Activated naive CD4-positive, alpha-beta T cell treated with anti-CD3 and anti-CD28 coated beads for 36 hours (primary cell): ENCODE measurements at regions not wholly inside any gene's neighbourhood (a gene's known extent, or its start where the extent isn't known, plus 50 kb on each side); places are given as distances from the start of the nearest gene placed in this dataset.

Experiments used
- CTCF ChIA-PET: fragments of 350-600 bp; sonication (Branson Sonifier 250); formaldehyde crosslinking; loops from one replicate; lab custom pipeline; 2021; ENCODE audit warnings: antibody characterized with exemption; lab: Charles Lee
- DNase-seq: peaks from one replicate; pipeline ENCODE4 v3.0.0-alpha.2; 2020
- H3K27ac Mint-ChIP-seq: one replicate; pipeline ENCODE4 v1.8.0; 2021; ENCODE audit warnings: mild to moderate bottlenecking, mixed read lengths
- H3K27me3 Mint-ChIP-seq: one replicate; pipeline ENCODE4 v1.8.0; 2021; ENCODE audit warnings: low read depth, mixed read lengths
- H3K36me3 Mint-ChIP-seq: one replicate; pipeline ENCODE4 v1.8.0; 2021; ENCODE audit warnings: low read depth, mixed read lengths
- H3K4me1 Mint-ChIP-seq: one replicate; pipeline ENCODE4 v1.8.0; 2021; ENCODE audit warnings: low read depth, mixed read lengths
- H3K4me3 Mint-ChIP-seq: one replicate; pipeline ENCODE4 v1.8.0; 2021; ENCODE audit warnings: mild to moderate bottlenecking, moderate library complexity, mixed read lengths
- H3K9me3 Mint-ChIP-seq: one replicate; pipeline ENCODE4 v1.8.0; 2021; ENCODE audit warnings: mixed read lengths
- intact Hi-C: fragments of 100-400 bp; cut with micrococcal nuclease; formaldehyde crosslinking; loops from one replicate; pipeline ENCODE4 v1.15.1; 2023

GRCh38 chr11:28690746-28691145, 582.6 kb downstream of the METTL15 start:
- CTCF ChIA-PET = no interaction called here
- Mint-ChIP-seq H3K9me3 (no peaks in the 10 kb centered on the region), H3K4me1 (no peaks in the 10 kb centered on the region), H3K27ac (no peak overlapping the region), H3K27me3 (no peaks in the 10 kb centered on the region), H3K4me3 (no peak overlapping the region), H3K36me3 (no peaks in the 10 kb centered on the region)
- DNase-seq = no peak
- intact Hi-C loops = no loop called here

- Mint-ChIP-seq H3K9me3 (peaks cover 2% of the 10 kb centered on the region), H3K27me3 (no peaks in the 10 kb centered on the region), H3K4me3 (no peak overlapping the region), H3K27ac (no peak overlapping the region), H3K4me1 (no peaks in the 10 kb centered on the region), H3K36me3 (no peaks in the 10 kb centered on the region)
- intact Hi-C loops = no loop called here
- DNase-seq = no peak
- CTCF ChIA-PET = no interaction called here
Observed at GRCh38 chr11:28684011-28684586, 575.9 kb downstream of the METTL15 start.

- no peak overlapping the region for H3K27ac Mint-ChIP-seq
- no peaks in the 10 kb centered on the region for H3K4me1 Mint-ChIP-seq
- CTCF ChIA-PET = no interaction called here
- intact Hi-C loops = no loop called here
- no peak overlapping the region for H3K4me3 Mint-ChIP-seq
- H3K9me3 Mint-ChIP-seq = no peaks in the 10 kb centered on the region
- no peak for DNase-seq
- H3K36me3 Mint-ChIP-seq = no peaks in the 10 kb centered on the region
- H3K27me3 Mint-ChIP-seq = no peaks in the 10 kb centered on the region
Observed at GRCh38 chr11:28679795-28680468, 571.7 kb downstream of the METTL15 start.

GRCh38 chr11:28677721-28678120, 569.5 kb downstream of the METTL15 start:
- no peaks in the 10 kb centered on the region for H3K9me3 Mint-ChIP-seq
- H3K36me3 Mint-ChIP-seq = no peaks in the 10 kb centered on the region
- intact Hi-C loops = no loop called here
- H3K27ac Mint-ChIP-seq = no peak overlapping the region
- no peak for DNase-seq
- CTCF ChIA-PET = no interaction called here
- no peaks in the 10 kb centered on the region for H3K27me3 Mint-ChIP-seq
- H3K4me1 Mint-ChIP-seq = no peaks in the 10 kb centered on the region
- H3K4me3 Mint-ChIP-seq = no peak overlapping the region

- no peak for DNase-seq
- CTCF ChIA-PET = no interaction called here
- Mint-ChIP-seq H3K9me3 (no peaks in the 10 kb centered on the region), H3K27ac (no peak overlapping the region), H3K4me3 (no peak overlapping the region), H3K27me3 (no peaks in the 10 kb centered on the region), H3K36me3 (no peaks in the 10 kb centered on the region), H3K4me1 (no peaks in the 10 kb centered on the region)
- intact Hi-C loops = no loop called here
Observed at GRCh38 chr11:28675183-28675582, 567.0 kb downstream of the METTL15 start.

- CTCF ChIA-PET = no interaction called here
- Mint-ChIP-seq H3K4me3 (no peak overlapping the region), H3K4me1 (no peaks in the 10 kb centered on the region)
Observed at GRCh38 chr11:28674433-28675103, 566.4 kb downstream of the METTL15 start.

GRCh38 chr11:28673691-28674432, 565.7 kb downstream of the METTL15 start:
- Mint-ChIP-seq H3K9me3 (no peaks in the 10 kb centered on the region), H3K27me3 (no peaks in the 10 kb centered on the region), H3K4me1 (no peaks in the 10 kb centered on the region), H3K4me3 (no peak overlapping the region), H3K27ac (no peak overlapping the region), H3K36me3 (no peaks in the 10 kb centered on the region)
- CTCF ChIA-PET = no interaction called here
- DNase-seq = no peak
- intact Hi-C loops = no loop called here

More at GRCh38 chr11:28674433-28675103, 566.4 kb downstream of the METTL15 start:
- Mint-ChIP-seq H3K27me3 (no peaks in the 10 kb centered on the region), H3K36me3 (no peaks in the 10 kb centered on the region), H3K27ac (no peak overlapping the region), H3K9me3 (no peaks in the 10 kb centered on the region)
- DNase-seq = peak; percentile 5
- intact Hi-C loops = no loop called here

- intact Hi-C loops = no loop called here
- DNase-seq = no peak
- Mint-ChIP-seq H3K9me3 (no peaks in the 10 kb centered on the region), H3K4me3 (no peak overlapping the region), H3K4me1 (no peaks in the 10 kb centered on the region), H3K36me3 (no peaks in the 10 kb centered on the region), H3K27ac (no peak overlapping the region), H3K27me3 (no peaks in the 10 kb centered on the region)
- CTCF ChIA-PET = no interaction called here
Observed at GRCh38 chr11:28671274-28671673, 563.1 kb downstream of the METTL15 start.

- no peak for DNase-seq
- CTCF ChIA-PET = no interaction called here
- Mint-ChIP-seq H3K9me3 (no peaks in the 10 kb centered on the region), H3K27me3 (no peaks in the 10 kb centered on the region), H3K36me3 (no peaks in the 10 kb centered on the region), H3K4me3 (no peak overlapping the region), H3K4me1 (no peaks in the 10 kb centered on the region), H3K27ac (no peak overlapping the region)
- intact Hi-C loops = no loop called here
Observed at GRCh38 chr11:28666632-28667031, 558.4 kb downstream of the METTL15 start.

- CTCF ChIA-PET = no interaction called here
- Mint-ChIP-seq H3K36me3 (no peaks in the 10 kb centered on the region), H3K4me1 (no peaks in the 10 kb centered on the region), H3K9me3 (no peaks in the 10 kb centered on the region), H3K4me3 (no peak overlapping the region), H3K27ac (no peak overlapping the region), H3K27me3 (peaks cover 2% of the 10 kb centered on the region)
- no peak for DNase-seq
- intact Hi-C loops = no loop called here
Observed at GRCh38 chr11:28659716-28660348, 551.6 kb downstream of the METTL15 start.

- CTCF ChIA-PET = no interaction called here
- H3K4me3 Mint-ChIP-seq = no peak overlapping the region
- no peaks in the 10 kb centered on the region for H3K4me1 Mint-ChIP-seq
- no peak overlapping the region for H3K27ac Mint-ChIP-seq
- DNase-seq = no peak
- H3K27me3 Mint-ChIP-seq = peaks cover 2% of the 10 kb centered on the region
- no peaks in the 10 kb centered on the region for H3K36me3 Mint-ChIP-seq
- intact Hi-C loops = no loop called here
- no peaks in the 10 kb centered on the region for H3K9me3 Mint-ChIP-seq
Observed at GRCh38 chr11:28657378-28658030, 549.3 kb downstream of the METTL15 start.

GRCh38 chr11:28654191-28654590, 546.0 kb downstream of the METTL15 start:
- H3K4me1 Mint-ChIP-seq = no peaks in the 10 kb centered on the region
- DNase-seq = no peak
- no peaks in the 10 kb centered on the region for H3K36me3 Mint-ChIP-seq
- intact Hi-C loops = no loop called here
- H3K4me3 Mint-ChIP-seq = no peak overlapping the region
- H3K27ac Mint-ChIP-seq = no peak overlapping the region
- peaks cover 2% of the 10 kb centered on the region for H3K27me3 Mint-ChIP-seq
- CTCF ChIA-PET = no interaction called here
- peaks cover 3% of the 10 kb centered on the region for H3K9me3 Mint-ChIP-seq
